Transverse colon (tissue), 3 donors: ENCODE measurements at regions not wholly inside any gene's neighbourhood (a gene's known extent, or its start where the extent isn't known, plus 50 kb on each side); places are given as distances from the start of the nearest gene placed in this dataset.

Source experiments
- POLR2A ChIP-seq: fragments of 450-650 bp; IDR thresholded peaks from one replicate; pipeline ENCODE4 v1.6.1; 2016; ENCODE audit warnings: antibody characterized with exemption, mild to moderate bottlenecking, moderate library complexity
- POLR2AphosphoS5 ChIP-seq, 3 donors: sonication (generic); formaldehyde crosslinking; IDR thresholded peaks; one replicate each; pipeline ENCODE4 v1.6.1; 2016; ENCODE audit warnings: antibody characterized with exemption in 3 of 3

GRCh38 chr7:57201021-57201894 is 69.0 kb upstream of the ZNF479 start:
- no peak for TF ChIP-seq POLR2A
- no peak for TF ChIP-seq POLR2AphosphoS5 (IDR thresholded peaks at IDR 0.05)
